ENCODE measurements at regions not wholly inside any gene's neighbourhood (a gene's known extent, or its start where the extent isn't known, plus 50 kb on each side); places are given as distances from the start of the nearest gene placed in this dataset.

- H3K27me3 ChIP-seq (replicated peaks): no peaks in the 10 kb centered on the region
- H3K27ac ChIP-seq: no peak overlapping the region
- H3K4me3 ChIP-seq (ENCODE audit: low read depth, low read length): no peak overlapping the region
- DNase-seq: no peak
- TF ChIP-seq CTCF (IDR thresholded peaks at IDR 0.05; ENCODE audit: low read depth, low read length, missing control alignments): no peak
- in situ Hi-C loops (cut with HindIII; ENCODE audit: low pct_ligation_motif_present, low sequenced_read_pairs): no loop called here
- no peaks in the 10 kb centered on the region for H3K36me3 ChIP-seq (replicated peaks)
Measured at GRCh38 chr6:40721271-40721952, 134.2 kb upstream of the LRFN2 start.

GRCh38 chr6:40720375-40720748 is 133.2 kb upstream of the LRFN2 start:
- Histone ChIP-seq H3K36me3 (replicated peaks) (no peaks in the 10 kb centered on the region), H3K4me3 (ENCODE audit: low read depth, low read length) (no peak overlapping the region), H3K27me3 (replicated peaks) (no peaks in the 10 kb centered on the region), H3K27ac (no peak overlapping the region)
- DNase-seq: no peak
- TF ChIP-seq CTCF (IDR thresholded peaks at IDR 0.05; ENCODE audit: low read depth, low read length, missing control alignments): no peak
- in situ Hi-C loops (cut with HindIII; ENCODE audit: low pct_ligation_motif_present, low sequenced_read_pairs): no loop called here

- no peak overlapping the region for H3K27ac ChIP-seq
- no peaks in the 10 kb centered on the region for H3K36me3 ChIP-seq (replicated peaks)
- TF ChIP-seq CTCF (IDR thresholded peaks at IDR 0.05; ENCODE audit: low read depth, low read length, missing control alignments): no peak
- H3K27me3 ChIP-seq (replicated peaks): no peaks in the 10 kb centered on the region
- no peak overlapping the region for H3K4me3 ChIP-seq (ENCODE audit: low read depth, low read length)
- in situ Hi-C loops (cut with HindIII; ENCODE audit: low pct_ligation_motif_present, low sequenced_read_pairs): no loop called here
- peak; percentile 35 for DNase-seq
Measured at GRCh38 chr6:40719671-40720374, 132.7 kb upstream of the LRFN2 start.

- in situ Hi-C loops (cut with HindIII; ENCODE audit: low pct_ligation_motif_present, low sequenced_read_pairs): no loop called here
- Histone ChIP-seq H3K36me3 (replicated peaks) (no peaks in the 10 kb centered on the region), H3K27me3 (replicated peaks) (no peaks in the 10 kb centered on the region), H3K27ac (no peak overlapping the region), H3K4me3 (ENCODE audit: low read depth, low read length) (no peak overlapping the region)
- no peak for DNase-seq
- TF ChIP-seq CTCF (IDR thresholded peaks at IDR 0.05; ENCODE audit: low read depth, low read length, missing control alignments): no peak
Measured at GRCh38 chr6:40718401-40718800, 131.2 kb upstream of the LRFN2 start.

GRCh38 chr6:40717411-40718057 is 130.4 kb upstream of the LRFN2 start:
- H3K36me3 ChIP-seq (replicated peaks): no peaks in the 10 kb centered on the region
- H3K4me3 ChIP-seq (ENCODE audit: low read depth, low read length): no peak overlapping the region
- no peak for TF ChIP-seq CTCF (IDR thresholded peaks at IDR 0.05; ENCODE audit: low read depth, low read length, missing control alignments)
- no peak overlapping the region for H3K27ac ChIP-seq
- in situ Hi-C loops (cut with HindIII; ENCODE audit: low pct_ligation_motif_present, low sequenced_read_pairs): no loop called here
- no peaks in the 10 kb centered on the region for H3K27me3 ChIP-seq (replicated peaks)
- DNase-seq: no peak

Measured in brain microvascular endothelial cell (primary cell).